GM18502 (cell line): ENCODE measurements at regions not wholly inside any gene's neighbourhood (a gene's known extent, or its start where the extent isn't known, plus 50 kb on each side); places are given as distances from the start of the nearest gene placed in this dataset.
A peak's percentile ranks its signal among the peaks of the same experiment; 100 is the strongest.
"Not testable (repeated sequence)": the region's sequence is repeated elsewhere in the genome, so short reads cannot be mapped to it uniquely, and the experiment has no call there.

ENCODE experiments used
- ATAC-seq: cut with Tn5 transposase; IDR thresholded peaks from one replicate; pipeline ENCODE4 v1.9.1; 2021; ENCODE audit warnings: mild to moderate bottlenecking; ENCODE audit not compliant: unreplicated experiment, poor library complexity

DNA sequence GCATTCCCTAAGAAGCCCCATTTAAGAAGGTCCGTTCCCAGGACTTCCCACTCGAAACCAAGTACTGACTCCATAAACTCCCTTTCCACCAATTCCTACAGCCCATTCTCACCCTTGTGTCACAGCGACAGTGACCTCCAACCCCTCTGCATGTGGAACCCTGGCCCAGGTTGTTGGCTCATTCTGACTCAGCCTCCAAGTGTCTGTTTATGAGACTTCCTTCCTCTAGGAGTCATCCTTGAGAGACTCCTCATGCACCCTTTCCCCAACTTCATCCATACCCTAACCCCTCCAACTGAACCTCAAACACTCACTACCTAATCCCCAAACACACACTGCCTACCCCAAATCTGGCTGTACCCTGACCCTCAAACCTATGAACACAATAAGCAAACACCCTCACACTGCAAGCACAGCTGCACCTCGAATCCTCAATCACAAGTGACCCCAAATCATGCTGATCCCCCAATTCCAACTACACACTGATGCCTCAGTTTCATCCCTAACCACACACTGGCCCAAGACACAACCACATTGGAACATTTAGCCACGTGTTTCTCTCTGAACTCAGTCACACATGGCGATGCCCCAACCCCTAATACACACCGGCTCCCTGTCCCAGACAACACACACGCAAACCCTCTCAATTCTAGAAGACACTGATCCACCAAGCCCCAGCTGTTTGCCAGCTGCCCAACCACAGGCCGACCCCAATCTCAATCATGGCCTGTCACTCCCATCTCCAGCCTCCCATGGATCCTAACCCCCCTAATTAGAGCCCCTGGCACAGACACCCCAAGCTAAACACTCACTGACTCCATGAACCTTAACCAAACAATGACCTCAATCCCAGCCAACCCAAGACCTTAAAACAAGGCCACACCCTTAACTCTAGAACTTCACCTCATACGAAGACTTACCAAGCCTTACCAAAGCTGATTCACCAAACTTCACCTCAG lies 219.6 kb downstream of the CYP26B1 start:
- ATAC-seq, result no peak

DNA sequence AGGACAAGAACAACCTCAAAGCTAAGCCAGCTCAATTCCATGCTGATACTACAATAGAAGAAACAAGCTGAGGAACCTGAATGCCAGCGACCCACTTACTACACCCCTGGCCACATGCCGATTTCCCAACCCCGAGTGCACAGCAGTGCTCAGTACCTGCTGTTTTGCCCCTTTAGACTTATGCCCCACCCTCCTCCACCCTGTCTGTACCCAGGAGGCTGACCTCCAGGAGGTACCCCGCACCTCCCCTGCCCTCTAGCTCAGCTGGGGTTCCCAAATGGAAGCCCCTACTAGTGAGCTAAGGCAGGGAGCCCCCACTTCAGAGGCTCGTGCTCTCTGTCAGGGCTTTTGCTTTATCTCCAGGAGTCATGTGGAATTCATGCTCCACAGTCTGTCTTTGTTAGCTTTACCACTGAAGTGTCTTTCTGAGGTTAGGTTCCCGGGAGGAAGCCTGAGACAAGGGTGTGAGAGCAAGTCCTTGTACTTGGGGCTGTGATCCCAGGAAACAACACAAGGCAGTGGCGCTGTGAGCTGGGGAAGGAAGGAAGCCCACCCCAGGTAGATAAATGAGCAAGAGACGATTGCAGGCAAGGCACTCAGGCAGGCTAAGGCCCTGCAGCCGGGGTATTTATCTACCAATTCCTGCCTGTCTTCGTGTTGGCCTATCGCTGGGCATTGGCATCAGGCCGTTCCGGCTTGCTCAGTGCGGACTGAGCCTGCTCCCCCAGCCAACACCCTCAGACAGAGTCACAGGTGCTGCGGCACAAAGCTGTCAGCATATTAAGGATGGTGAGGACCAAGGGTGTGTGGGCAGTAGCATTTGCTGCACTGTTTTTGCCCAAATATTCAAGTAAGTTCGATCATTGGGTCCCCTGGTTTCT lies 220.5 kb downstream of the CYP26B1 start:
- ATAC-seq, result no peak

DNA sequence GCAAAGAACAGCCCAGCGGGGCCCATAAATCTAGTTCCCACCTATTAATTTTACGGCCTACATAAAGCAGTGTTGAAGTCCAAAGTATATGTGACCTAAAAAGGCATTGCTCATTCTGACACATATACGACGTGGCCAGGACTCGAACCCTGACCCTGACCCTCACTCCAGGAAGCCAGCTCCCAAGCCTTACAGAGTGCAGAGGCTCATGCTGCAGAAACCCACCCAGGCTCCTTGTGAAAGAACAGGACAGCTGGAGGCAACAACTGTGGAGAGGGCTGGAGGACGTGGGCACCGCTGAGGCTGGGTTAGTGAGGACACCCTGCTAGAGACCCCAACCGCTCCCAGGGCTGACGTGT lies 221.6 kb downstream of the CYP26B1 start:
- ATAC-seq, result no peak

DNA sequence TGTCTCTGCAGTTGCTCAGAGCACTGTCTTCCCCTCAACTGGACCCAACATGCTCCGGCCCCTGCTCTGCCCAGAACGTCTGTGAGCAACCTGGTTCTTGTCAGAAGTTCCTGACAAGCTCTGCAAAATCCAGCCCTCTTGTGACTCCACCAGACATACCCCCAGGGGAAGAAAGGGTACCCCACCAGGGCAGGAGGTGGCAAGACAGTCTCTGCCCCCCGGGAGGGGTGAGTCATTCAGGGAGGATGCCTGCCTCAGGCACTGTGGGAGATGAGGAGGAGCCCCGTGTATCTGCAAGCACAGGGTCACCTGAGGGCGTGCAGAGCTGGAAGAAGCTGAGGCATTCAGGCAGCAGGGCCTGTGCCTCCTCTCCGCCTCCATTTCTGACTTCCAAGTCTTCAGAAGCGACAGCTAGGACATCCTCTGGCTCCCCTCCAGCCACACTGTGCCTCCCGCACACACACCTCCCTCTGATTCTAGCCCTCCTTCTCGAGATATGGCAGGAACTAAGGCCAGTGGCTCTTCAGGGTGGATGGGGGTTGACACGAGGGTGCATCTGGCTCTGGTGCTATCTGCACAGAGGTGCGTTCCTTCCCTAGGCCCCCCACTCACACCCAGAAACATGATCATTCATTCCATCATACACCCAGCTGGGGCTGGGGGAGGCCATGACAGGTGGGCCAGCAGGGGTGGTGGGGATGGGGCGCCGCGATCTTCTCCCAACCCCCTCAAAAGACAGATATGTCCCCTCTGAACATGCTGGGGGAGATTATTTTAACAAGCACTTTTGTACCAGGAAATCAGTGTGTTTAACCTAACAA lies 222.2 kb downstream of the CYP26B1 start:
- ATAC-seq, result no peak

DNA sequence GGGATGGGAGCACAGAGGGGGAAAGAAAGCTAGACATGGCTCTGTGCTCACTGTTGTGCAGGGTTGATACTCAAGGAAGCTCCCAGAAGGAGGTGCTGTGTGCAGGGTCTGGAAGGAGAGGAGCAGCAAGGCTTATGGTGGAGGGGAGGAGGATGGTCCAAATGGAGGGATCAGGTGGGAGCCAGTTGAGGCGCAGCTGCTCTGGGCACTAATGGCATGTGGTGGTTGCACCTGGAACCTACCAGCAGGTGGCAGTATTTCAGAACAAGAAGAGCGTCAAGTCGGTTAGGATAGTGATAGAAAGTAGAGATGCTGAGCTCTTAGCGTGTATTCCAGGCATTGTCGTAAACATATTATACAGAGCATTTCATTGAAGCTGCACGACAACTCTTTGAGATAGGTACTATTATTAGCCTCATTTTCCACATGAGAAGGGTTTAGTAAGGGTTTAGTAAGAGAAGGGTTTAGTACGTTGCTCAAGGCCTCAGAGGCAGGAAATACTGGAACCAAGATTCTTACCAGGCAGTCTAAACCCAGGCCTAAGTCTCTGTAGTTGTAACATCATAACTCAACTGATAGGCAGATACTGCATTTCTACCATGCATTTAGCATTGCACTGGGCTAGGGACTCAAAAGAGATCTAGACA lies 223.7 kb downstream of the CYP26B1 start:
- peak; percentile 75 for ATAC-seq

DNA sequence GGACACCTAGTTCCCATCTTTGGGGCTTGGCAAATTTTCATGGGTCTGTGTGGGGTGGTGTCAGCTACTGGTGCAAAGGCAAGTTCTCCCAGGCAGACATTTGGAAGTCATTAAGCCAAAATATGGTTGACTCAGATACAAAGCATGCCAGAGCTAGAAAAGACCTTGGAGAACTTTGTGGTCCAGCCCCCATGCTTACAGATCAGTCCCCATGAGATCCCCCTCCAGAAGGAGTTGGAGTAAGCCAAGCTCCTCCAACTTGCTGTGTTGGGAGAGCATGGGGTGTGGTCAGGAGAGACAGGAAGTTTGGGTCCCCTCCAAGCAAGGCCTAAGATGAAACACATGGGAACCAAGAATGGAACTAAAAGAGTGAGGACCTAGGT lies 224.5 kb downstream of the CYP26B1 start:
- no peak for ATAC-seq

DNA sequence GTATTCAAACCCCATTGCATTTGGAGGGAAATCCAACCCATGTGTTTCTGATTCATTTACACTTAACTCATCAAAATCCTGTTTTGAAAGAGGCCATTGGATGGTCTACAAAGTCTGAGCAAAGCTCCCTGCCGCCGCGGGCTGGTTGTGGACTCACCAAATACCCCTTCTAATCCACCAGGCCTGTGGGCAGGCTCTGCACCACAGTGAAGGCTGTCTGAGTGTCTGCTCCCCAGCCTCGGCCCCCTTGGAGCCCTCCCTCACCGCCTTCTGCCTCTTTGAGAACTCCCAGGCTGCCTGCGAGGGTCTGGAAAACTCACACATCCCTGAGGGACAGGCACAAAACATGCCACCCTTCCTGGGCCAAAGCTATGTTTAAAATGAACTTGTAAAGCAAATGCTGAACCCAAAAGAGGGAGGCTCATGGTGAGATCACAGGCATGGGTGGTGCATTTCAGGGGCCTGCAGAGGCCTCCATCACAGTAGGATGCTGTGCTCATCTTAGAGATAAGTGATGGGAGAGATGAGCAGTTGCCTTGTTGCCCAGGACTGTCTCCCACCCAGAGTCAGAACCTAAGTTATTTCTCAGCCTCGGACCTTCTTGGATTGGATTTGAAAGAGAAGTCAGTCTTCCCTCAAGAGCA lies 225.0 kb downstream of the CYP26B1 start:
- ATAC-seq, result no peak

DNA sequence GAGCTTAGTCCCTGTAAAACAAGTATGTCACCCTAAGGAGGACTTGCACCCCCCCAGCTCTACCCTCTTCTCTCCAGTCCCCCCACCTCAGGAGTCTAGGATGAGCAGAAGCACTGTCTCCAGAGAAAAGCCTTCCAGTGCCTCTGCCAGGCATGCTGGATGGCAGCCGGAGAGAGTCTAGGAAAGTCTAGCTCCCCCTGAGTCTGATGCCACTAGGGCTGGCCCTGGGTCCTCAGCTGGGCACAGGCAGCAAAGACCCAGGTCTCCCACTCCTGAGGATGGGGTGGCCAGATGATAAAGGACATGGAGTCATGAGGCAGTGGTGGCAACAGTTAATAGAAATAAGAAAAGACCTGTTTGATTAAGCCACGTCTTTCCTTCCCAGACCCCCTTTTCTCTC lies 225.6 kb downstream of the CYP26B1 start:
- no peak for ATAC-seq

DNA sequence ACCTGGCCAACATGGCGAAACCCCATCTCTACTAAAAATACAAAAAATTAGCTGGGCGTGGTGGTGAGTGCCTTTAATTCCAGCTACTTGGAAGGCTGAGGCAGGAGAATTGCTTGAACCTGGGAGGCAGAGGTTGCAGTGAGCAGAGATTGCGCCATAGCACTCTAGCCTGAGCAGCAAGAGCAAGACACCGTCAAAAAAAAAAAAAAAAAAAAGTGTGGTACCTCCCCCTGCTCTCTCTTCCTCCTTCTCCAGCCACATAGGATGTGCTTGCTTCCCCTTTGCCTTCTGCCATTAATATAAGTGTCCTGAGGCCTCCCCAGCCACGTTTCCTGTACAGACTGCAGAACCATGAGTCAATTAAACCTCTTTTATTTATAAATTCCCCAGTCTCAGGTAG lies 226.8 kb downstream of the CYP26B1 start:
- not testable (repeated sequence) for ATAC-seq

DNA sequence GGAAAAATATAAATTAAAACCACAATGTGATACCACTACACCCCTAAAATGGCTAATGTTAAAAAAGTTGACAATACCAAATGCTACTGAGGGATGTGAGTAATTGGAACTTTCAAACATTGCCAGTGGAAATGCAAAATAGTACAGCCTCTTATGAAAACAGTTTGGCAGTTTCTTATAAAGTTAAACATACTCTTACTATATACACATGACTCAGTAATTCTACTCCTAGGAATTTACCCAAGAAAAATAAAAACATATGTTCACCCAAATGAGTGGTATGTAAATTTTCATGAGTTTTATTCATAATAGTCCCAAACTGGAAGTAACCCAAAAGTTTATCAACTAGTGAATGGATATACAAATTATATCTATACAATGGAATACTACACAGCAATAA lies 228.0 kb downstream of the CYP26B1 start:
- ATAC-seq, result no peak

DNA sequence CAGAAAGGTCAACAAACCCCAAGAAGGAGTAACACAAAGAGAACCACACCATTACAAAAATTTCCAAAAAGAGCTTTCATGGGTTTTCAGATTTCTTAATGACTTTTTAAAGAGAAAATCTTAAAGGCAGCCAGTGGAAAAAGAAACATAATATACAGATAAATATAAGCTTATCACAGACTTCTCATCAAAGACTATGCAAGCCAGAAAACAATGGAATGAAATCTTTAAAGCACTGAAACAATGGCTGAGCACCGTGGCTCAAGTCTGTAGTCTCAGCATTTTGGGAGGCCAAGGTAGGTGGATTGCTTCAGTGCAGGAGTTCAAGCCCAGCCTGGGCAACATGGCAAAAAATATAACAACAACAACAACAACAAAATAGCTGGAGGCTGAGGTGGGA lies 237.4 kb downstream of the CYP26B1 start:
- ATAC-seq, result no peak

DNA sequence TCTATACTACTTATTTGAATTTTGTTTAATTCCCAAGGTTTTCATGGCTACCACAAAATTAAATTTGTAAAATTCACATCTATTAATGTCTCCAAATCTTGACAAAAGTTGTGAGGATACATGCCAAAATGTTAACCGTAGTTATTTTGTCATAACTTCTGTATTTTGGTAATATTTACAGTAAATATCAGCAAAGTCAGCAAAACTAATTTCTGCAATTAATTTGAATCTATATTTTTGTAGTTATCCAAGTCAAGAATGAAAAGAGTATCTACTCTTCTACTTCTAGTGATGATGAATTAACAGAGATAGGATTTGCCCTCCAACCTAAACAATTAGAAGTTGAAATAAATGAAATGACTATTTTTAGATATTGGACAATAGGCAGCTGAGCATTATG lies 238.9 kb downstream of the CYP26B1 start:
- ATAC-seq, result no peak

DNA sequence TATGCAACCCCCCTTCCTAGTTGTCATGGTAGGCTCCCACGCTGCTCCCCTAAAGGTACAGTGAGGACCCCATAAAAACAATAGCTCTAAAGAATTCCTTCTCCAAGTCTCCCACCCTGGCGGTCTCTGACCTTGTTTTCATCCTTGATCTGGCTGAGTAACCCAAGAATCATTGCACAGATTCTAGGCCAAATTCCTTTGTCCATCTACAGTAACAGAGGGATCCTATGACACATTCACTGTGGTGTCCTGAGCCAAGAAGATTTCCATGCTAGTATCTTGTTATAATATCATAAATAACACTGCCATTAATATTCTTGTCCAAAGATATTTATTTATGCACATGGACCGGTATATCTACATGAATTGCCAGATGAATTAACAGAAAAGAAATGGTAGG lies 240.2 kb downstream of the CYP26B1 start:
- no peak for ATAC-seq

DNA sequence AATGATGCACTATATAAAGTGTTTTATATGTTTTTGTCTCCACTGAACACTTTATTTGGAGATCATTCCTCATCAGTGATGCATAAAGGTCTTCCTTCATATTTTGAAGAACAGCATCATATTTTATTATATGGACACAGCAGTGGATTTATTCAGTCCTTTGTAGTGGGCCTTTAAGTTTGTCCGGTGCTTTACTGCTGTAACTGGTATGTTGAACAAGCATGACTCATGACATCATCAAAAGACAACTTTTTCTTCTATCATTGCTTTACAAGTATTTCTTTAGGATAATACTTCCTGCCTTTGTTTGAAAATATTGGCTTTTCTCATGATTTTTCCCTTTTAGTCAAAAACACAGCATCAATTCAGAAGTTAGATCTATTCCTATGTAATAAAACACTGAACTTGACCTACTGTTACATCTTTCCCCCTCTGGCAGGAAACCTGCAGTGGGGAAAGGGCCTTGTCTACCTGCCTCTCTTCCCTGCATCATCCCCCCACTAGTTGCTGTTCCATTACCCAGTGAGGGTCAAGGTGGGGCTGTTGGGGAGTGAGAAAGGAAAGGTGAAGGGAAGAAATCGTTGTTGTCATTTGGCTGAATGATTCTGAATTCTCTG lies 241.2 kb downstream of the CYP26B1 start:
- no peak for ATAC-seq

DNA sequence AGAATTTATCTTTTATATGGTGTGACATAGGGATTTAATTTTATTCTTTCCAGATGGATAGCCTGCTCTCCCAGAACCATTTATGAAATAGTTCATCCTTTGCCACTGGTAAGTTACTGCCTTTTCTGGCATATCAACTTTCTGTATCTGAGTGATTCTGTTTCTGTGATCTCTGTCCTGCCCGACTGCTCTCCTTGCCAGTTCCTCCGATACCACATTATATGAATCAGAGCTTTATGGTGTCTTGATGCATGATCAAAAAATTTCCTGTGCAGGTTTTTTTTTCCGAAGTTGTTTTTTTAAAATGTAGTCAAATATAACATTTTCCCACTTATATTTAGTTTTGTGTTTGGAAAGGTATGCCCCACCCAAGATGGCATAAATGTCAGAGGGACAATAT lies 242.5 kb downstream of the CYP26B1 start:
- no peak for ATAC-seq

DNA sequence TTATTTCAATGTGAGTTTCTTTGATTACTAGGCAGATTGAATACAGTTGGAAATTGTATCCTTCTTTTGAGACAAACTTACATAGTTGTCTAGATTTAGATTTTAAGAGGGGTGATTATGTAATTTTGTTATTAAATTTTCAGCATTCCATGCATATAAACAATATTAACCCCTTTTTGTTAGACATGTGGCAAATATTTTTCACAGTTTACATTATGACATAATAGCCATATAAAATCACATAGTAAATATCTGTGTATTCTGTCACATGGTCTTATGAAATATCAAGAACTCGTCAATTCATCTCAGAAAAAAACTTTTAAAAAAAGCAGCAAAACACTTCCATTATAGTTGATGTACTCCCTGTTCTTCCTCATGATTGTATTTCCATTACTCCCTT lies 243.8 kb downstream of the CYP26B1 start:
- no peak for ATAC-seq

DNA sequence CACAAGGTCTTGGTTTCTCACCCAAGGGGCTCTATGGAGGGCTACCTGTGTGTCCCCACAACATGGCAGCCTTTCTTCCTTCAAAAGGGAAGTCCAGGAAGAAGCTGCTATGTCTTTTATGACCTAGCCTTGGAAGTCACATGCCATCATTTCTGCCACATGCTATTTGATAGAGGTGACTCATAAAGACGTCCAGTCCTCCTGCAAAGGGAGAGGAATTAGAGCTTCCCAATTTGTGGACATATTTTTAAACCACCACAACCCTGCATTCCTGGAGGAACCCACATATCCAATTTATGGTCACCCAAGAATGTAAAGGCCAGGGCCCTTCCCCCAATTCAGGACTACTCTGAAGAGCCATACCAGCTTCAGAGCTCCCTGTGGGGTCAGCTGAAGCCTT lies 246.2 kb downstream of the CYP26B1 start:
- ATAC-seq, result no peak

DNA sequence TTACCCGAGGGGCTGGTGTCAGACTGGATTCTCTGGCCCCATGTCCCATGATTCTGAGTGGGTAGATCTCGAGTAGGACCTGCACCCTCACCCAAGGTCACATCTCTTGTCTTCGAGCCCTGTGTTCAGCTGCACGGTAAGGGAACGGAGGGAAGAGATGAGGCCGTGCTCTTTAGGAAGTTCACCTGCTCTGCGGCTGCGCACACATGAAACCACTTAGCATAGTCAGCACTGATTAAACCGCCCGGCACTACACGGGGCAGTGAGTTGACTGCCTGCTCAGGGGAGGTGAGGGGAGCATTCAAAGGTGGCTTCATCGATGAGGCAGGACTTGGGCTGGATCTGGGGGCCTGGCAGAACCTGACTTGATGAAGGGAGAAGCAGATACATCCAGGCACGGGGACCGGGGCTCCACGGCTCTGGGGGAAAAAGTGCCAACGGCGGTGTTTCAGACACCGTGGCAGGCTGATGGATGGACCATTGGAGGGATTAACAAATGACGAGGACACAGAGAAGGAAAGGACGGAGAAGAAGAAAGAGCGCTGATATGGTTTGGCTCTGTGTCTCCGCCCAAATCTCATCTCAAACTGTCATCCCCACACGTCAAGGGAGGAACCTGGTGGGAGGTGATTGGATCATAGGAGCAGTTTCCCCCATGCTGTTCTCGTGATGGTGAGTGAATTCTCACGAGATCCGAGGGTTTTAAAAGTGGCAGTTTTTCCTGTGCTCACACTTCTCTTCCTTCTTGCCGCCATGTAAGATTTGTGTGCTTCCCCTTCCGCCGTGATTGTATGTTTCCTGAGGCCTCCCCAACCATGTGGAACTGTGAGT lies 248.6 kb downstream of the CYP26B1 start:
- no peak for ATAC-seq
